ENCODE measurements at regions not wholly inside any gene's neighbourhood (a gene's known extent, or its start where the extent isn't known, plus 50 kb on each side); places are given as distances from the start of the nearest gene placed in this dataset.

DNA sequence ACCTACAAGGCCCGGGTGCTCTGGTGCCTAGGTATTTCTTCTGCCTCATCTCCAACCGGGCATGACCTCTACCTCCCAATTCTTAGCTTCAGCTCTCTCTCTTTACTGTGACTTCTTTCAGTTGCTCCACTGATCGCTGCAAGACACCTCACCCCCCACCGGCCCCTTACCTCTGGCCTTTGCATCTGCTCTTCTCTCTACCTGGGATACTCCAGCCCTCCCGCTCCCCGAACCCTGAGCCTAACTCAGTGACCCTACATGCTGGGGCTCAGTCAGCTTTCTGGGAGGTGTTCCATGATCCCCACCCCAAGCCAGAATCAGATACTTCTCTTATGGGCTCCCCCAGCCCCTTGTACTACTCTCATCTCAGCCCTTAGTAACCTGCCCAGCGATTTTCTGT lies 99.6 kb downstream of the EFNB1 start:
- TF ChIP-seq, protein P1, sequence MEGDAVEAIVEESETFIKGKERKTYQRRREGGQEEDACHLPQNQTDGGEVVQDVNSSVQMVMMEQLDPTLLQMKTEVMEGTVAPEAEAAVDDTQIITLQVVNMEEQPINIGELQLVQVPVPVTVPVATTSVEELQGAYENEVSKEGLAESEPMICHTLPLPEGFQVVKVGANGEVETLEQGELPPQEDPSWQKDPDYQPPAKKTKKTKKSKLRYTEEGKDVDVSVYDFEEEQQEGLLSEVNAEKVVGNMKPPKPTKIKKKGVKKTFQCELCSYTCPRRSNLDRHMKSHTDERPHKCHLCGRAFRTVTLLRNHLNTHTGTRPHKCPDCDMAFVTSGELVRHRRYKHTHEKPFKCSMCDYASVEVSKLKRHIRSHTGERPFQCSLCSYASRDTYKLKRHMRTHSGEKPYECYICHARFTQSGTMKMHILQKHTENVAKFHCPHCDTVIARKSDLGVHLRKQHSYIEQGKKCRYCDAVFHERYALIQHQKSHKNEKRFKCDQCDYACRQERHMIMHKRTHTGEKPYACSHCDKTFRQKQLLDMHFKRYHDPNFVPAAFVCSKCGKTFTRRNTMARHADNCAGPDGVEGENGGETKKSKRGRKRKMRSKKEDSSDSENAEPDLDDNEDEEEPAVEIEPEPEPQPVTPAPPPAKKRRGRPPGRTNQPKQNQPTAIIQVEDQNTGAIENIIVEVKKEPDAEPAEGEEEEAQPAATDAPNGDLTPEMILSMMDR (IDR thresholded peaks at IDR 0.05): no peak
- no peak for TF ChIP-seq GABPA (IDR thresholded peaks at IDR 0.05; ENCODE audit: low read depth)
- no peak for TF ChIP-seq NFIC (IDR thresholded peaks at IDR 0.05; ENCODE audit: borderline replicate concordance)
- TF ChIP-seq, protein P2, sequence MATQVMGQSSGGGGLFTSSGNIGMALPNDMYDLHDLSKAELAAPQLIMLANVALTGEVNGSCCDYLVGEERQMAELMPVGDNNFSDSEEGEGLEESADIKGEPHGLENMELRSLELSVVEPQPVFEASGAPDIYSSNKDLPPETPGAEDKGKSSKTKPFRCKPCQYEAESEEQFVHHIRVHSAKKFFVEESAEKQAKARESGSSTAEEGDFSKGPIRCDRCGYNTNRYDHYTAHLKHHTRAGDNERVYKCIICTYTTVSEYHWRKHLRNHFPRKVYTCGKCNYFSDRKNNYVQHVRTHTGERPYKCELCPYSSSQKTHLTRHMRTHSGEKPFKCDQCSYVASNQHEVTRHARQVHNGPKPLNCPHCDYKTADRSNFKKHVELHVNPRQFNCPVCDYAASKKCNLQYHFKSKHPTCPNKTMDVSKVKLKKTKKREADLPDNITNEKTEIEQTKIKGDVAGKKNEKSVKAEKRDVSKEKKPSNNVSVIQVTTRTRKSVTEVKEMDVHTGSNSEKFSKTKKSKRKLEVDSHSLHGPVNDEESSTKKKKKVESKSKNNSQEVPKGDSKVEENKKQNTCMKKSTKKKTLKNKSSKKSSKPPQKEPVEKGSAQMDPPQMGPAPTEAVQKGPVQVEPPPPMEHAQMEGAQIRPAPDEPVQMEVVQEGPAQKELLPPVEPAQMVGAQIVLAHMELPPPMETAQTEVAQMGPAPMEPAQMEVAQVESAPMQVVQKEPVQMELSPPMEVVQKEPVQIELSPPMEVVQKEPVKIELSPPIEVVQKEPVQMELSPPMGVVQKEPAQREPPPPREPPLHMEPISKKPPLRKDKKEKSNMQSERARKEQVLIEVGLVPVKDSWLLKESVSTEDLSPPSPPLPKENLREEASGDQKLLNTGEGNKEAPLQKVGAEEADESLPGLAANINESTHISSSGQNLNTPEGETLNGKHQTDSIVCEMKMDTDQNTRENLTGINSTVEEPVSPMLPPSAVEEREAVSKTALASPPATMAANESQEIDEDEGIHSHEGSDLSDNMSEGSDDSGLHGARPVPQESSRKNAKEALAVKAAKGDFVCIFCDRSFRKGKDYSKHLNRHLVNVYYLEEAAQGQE (IDR thresholded peaks at IDR 0.05; ENCODE audit: low read depth, low read length): no peak
- TF ChIP-seq RAD21 (IDR thresholded peaks at IDR 0.05; ENCODE audit: low read length): no peak

Measured in SK-N-SH (cell line).